Adrenal gland (tissue), 9 donors: ENCODE measurements at regions not wholly inside any gene's neighbourhood (a gene's known extent, or its start where the extent isn't known, plus 50 kb on each side); places are given as distances from the start of the nearest gene placed in this dataset.

ENCODE experiments used
- DNase-seq, 7 donors: peaks; one replicate each; pipeline ENCODE4 v3.0.0-alpha.2; 2019 to 2020
- H3K27ac ChIP-seq, 5 donors: fragments of 200-600 bp; sonication (generic) in 4 of 5; 1 replicate in 3 of 5; 2 replicates in 2 of 5; pipeline versions ENCODE4 v1.5.1 to v1.8.0; 2016 to 2020; ENCODE audit warnings: mild to moderate bottlenecking in 1 of 5
- H3K27me3 ChIP-seq: fragments of 200-600 bp; 2 replicates; pipeline ENCODE4 v1.8.0; 2021
- H3K36me3 ChIP-seq, 2 donors: fragments of 200-600 bp; replicated peaks in 1 of 2; 1 replicate in 1 of 2; 2 replicates in 1 of 2; pipeline versions ENCODE4 v1.5.1 to v1.8.0; 2018 to 2022
- H3K4me1 ChIP-seq, 2 donors: fragments of 200-600 bp; replicated peaks in 1 of 2; 1 replicate in 1 of 2; 2 replicates in 1 of 2; pipeline versions ENCODE4 v1.5.1 to v1.8.0; 2018 to 2021
- H3K4me3 ChIP-seq, 4 donors: fragments of 200-600 bp; sonication (generic) in 3 of 4; one replicate each; pipeline ENCODE4 v1.5.1; 2016 to 2018
- H3K9me3 ChIP-seq, 3 donors: fragments of 200-600 bp; sonication (generic) in 1 of 3; replicated peaks in 1 of 3; 1 replicate in 2 of 3; 2 replicates in 1 of 3; pipeline versions ENCODE4 v1.5.1 to v1.8.0; 2016 to 2021
- POLR2A ChIP-seq, 2 donors: fragments of 450-650 bp; IDR thresholded peaks; one replicate each; pipeline ENCODE4 v1.6.1; 2017; ENCODE audit warnings: antibody characterized with exemption in 2 of 2, mild to moderate bottlenecking in 2 of 2, moderate library complexity in 1 of 2
- WGBS, 4 donors: extraction: QIAGEN DNeasy Blood & Tissue Kit in 2 of 4; methylation state at CpG; one replicate each; pipeline versions ENCODE4 v1.1.5 to v1.1.7; 2013 to 2017; 5-methylcytosine and 5-hydroxymethylcytosine counted together
- intact Hi-C, 2 donors: fragments of 100-400 bp; cut with DNase I; formaldehyde crosslinking; loops; one replicate each; pipeline versions ENCODE4 v1.14.1 to v1.15.0; 2022 to 2023
- TF ChIP-seq, protein P1 (sequence below), 6 experiments: fragments of 450-650 bp in 4 of 6; fragments of 200-600 bp in 2 of 6; sonication (generic) in 1 of 6; IDR thresholded peaks; 1 replicate in 5 of 6; 2 replicates in 1 of 6; pipeline versions ENCODE4 v1.5.1 to v1.8.0; 2016 to 2021; ENCODE audit warnings: antibody characterized with exemption in 6 of 6, mild to moderate bottlenecking in 2 of 6, moderate library complexity in 1 of 6
- donor health status: healthy with polysubstance abuse.
- donor health status: Bipolar disorder and iron deficiency.
- donor health status: DM: yes; HTN: yes; CAD: no.
- donor health status: DM: no; HTN: no; CAD: no.
- donor health status: DM: no; HTN: no; CAD: no.

GRCh38 chr18:73038336-73038735 is 170.5 kb upstream of the NETO1 start:
- intact Hi-C loops, result no loop called here
- Histone ChIP-seq H3K9me3 (no peaks in the 10 kb centered on the region), H3K27me3 (no peaks in the 10 kb centered on the region), H3K4me3 (no peak overlapping the region), H3K36me3 (no peaks in the 10 kb centered on the region), H3K4me1 (no peaks in the 10 kb centered on the region), H3K27ac (no peak overlapping the region)
- 68 to 75% (median 71%) methylated on average over 5 of the region's 5 CpGs for WGBS, 4 donors
- no peak for DNase-seq
- TF ChIP-seq, protein P1, sequence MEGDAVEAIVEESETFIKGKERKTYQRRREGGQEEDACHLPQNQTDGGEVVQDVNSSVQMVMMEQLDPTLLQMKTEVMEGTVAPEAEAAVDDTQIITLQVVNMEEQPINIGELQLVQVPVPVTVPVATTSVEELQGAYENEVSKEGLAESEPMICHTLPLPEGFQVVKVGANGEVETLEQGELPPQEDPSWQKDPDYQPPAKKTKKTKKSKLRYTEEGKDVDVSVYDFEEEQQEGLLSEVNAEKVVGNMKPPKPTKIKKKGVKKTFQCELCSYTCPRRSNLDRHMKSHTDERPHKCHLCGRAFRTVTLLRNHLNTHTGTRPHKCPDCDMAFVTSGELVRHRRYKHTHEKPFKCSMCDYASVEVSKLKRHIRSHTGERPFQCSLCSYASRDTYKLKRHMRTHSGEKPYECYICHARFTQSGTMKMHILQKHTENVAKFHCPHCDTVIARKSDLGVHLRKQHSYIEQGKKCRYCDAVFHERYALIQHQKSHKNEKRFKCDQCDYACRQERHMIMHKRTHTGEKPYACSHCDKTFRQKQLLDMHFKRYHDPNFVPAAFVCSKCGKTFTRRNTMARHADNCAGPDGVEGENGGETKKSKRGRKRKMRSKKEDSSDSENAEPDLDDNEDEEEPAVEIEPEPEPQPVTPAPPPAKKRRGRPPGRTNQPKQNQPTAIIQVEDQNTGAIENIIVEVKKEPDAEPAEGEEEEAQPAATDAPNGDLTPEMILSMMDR (IDR thresholded peaks at IDR 0.05), result no peak
- TF ChIP-seq POLR2A (IDR thresholded peaks at IDR 0.05), result no peak

DNA sequence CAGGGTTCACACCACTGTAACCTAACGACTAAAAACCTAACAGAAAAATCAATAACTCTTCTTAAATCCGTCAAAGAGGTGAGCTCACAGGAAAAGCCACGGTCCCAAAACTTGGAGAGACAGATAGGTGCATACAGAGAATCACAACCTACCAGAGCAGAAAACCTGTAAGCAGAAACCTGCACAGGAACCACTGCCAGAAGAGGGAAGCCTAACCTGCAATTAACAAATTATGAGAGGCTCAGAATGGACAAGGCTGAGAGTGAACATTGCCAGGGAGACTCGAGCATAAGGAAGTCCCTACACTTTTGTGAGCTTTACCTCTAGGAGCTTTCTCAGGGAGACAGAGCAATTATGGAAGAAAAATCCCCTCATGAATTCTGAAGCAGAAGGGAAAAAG is 156.2 kb upstream of the NETO1 start:
- H3K4me3 ChIP-seq, result no peak overlapping the region
- no peak overlapping the region for H3K27ac ChIP-seq
- no peaks in the 10 kb centered on the region for H3K9me3 ChIP-seq
- TF ChIP-seq POLR2A (IDR thresholded peaks at IDR 0.05), result no peak
- TF ChIP-seq, protein P1 (IDR thresholded peaks at IDR 0.05), result no peak
- no peaks in the 10 kb centered on the region for H3K36me3 ChIP-seq
- intact Hi-C loops, result no loop called here
- no peaks in the 10 kb centered on the region for H3K27me3 ChIP-seq
- no peak for DNase-seq
- 47 to 57% (median 52%) methylated on average over 4 of the region's 4 CpGs for WGBS, 4 donors
- no peaks in the 10 kb centered on the region for H3K4me1 ChIP-seq

DNA sequence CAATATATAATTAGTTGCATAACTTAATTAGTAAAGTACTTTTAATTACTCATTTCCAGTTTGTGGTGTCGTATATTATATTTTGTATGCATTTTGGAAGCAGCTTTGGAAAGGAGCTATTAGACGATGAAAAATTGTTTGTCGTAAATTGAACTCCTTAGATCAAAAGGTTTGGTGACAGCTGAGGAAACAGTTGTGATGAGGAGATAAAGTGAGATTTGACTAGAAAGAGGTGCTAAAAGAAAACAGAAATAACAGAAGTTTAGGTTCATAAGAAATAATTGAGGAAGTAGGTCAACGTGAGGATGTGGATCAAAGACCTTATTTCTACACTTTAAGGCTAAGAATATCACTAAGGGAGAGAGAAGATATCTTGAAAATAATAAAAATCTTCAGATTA is 141.9 kb upstream of the NETO1 start:
- intact Hi-C loops, result no loop called here
- WGBS, 4 donors, result 46 to 49% (median 47%) methylated on average over 4 of the region's 4 CpGs
- DNase-seq, result no peak
- H3K27ac ChIP-seq, result no peak overlapping the region
- no peaks in the 10 kb centered on the region for H3K9me3 ChIP-seq
- H3K4me1 ChIP-seq, result no peaks in the 10 kb centered on the region
- no peak for TF ChIP-seq POLR2A (IDR thresholded peaks at IDR 0.05)
- TF ChIP-seq, protein P1 (IDR thresholded peaks at IDR 0.05), result no peak
- no peaks in the 10 kb centered on the region for H3K27me3 ChIP-seq
- H3K4me3 ChIP-seq, result no peak overlapping the region
- H3K36me3 ChIP-seq, result no peaks in the 10 kb centered on the region

DNA sequence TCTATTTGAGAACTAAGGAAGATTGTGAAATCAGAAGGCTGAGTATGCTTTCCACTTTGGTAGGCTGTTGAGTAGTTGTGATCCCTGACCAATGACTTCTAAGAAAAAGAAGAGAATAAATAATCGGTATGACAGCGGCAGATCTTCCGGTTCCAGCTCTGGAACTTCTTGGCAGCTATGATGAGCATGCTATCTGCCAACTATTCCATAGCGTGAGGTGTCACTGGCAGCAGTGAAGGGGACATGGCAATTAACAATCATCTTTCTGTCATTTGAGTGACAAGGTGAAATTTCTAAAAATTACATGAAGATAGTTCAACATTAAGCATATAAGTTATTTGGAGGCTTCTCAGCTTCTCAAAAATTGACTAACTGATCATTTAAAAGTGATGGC is 140.1 kb upstream of the NETO1 start:
- no peak for DNase-seq
- no peak for TF ChIP-seq POLR2A (IDR thresholded peaks at IDR 0.05)
- TF ChIP-seq, protein P1 (IDR thresholded peaks at IDR 0.05), result no peak
- Histone ChIP-seq H3K4me3 (no peak overlapping the region), H3K27me3 (no peaks in the 10 kb centered on the region), H3K36me3 (no peaks in the 10 kb centered on the region), H3K4me1 (no peaks in the 10 kb centered on the region), H3K27ac (no peak overlapping the region), H3K9me3 (no peaks in the 10 kb centered on the region)
- intact Hi-C loops, result no loop called here
- 72 to 88% (median 77%) methylated on average over 4 of the region's 4 CpGs for WGBS, 4 donors
